HUDEP-2 (cell line): ENCODE measurements at regions not wholly inside any gene's neighbourhood (a gene's known extent, or its start where the extent isn't known, plus 50 kb on each side); places are given as distances from the start of the nearest gene placed in this dataset.
"Not testable (repeated sequence)": the region's sequence is repeated elsewhere in the genome, so short reads cannot be mapped to it uniquely, and the experiment has no call there.

Source experiments
- DNase-seq, 76 experiments: peaks; one replicate each; lab custom pipeline; 2025; ENCODE audit not compliant: unreplicated experiment in 76 of 76; lab: John Stamatoyannopoulos, UW

- peak in 1 of 76 experiments; percentile 10 for DNase-seq
These were observed 58.0 kb upstream of the AHI1 start for GRCh38 chr6:135555550-135555949.

GRCh38 chr6:135557582-135557981 is 60.0 kb upstream of the AHI1 start:
- DNase-seq, result no peak

- DNase-seq, result not testable (repeated sequence)
These were observed 68.1 kb upstream of the AHI1 start for GRCh38 chr6:135565605-135566004.

- DNase-seq, result no peak
These were observed 69.0 kb upstream of the AHI1 start for GRCh38 chr6:135566311-135567068.

GRCh38 chr6:135567375-135568083 is 70.0 kb upstream of the AHI1 start:
- DNase-seq, result no peak

- DNase-seq, result peak in 18 of 76 experiments; percentile 6 to 48 (median 15)
These were observed 70.8 kb upstream of the AHI1 start for GRCh38 chr6:135568379-135568778.

GRCh38 chr6:135572051-135572450 is 74.5 kb upstream of the AHI1 start:
- no peak for DNase-seq

GRCh38 chr6:135575629-135576028 is 78.1 kb upstream of the AHI1 start:
- DNase-seq, result no peak

GRCh38 chr6:135576055-135576454 is 78.5 kb upstream of the AHI1 start:
- DNase-seq, result no peak

- no peak for DNase-seq
These were observed 79.6 kb upstream of the AHI1 start for GRCh38 chr6:135577059-135577538.

- DNase-seq, result no peak
These were observed 81.4 kb upstream of the AHI1 start for GRCh38 chr6:135578976-135579375.

- no peak for DNase-seq
These were observed 83.7 kb upstream of the AHI1 start for GRCh38 chr6:135581211-135581610.

- DNase-seq, result no peak
These were observed 85.8 kb upstream of the AHI1 start for GRCh38 chr6:135583256-135583761.

GRCh38 chr6:135586388-135586787 is 88.8 kb upstream of the AHI1 start:
- DNase-seq, result no peak

- DNase-seq, result no peak
These were observed 89.3 kb upstream of the AHI1 start for GRCh38 chr6:135586844-135587243.

- DNase-seq, result no peak
These were observed 94.7 kb upstream of the AHI1 start for GRCh38 chr6:135592276-135592675.

GRCh38 chr6:135594000-135594399 is 96.5 kb upstream of the AHI1 start:
- no peak for DNase-seq

- DNase-seq, result no peak
These were observed 102.7 kb upstream of the AHI1 start for GRCh38 chr6:135600086-135600702.

GRCh38 chr6:135600931-135601330 is 103.4 kb upstream of the AHI1 start:
- no peak for DNase-seq

- no peak for DNase-seq
These were observed 104.3 kb upstream of the AHI1 start for GRCh38 chr6:135601857-135602256.

GRCh38 chr6:135603249-135603648 is 105.7 kb upstream of the AHI1 start:
- no peak for DNase-seq
